ENCODE measurements at regions not wholly inside any gene's neighbourhood (a gene's known extent, or its start where the extent isn't known, plus 50 kb on each side); places are given as distances from the start of the nearest gene placed in this dataset.

GRCh38 chr10:65808687-65809333 is 1117.0 kb upstream of the LRRTM3 start:
- TF ChIP-seq CTCF (IDR thresholded peaks at IDR 0.05; ENCODE audit: low read length) (no peak), EZH2 (IDR thresholded peaks at IDR 0.05; ENCODE audit: borderline replicate concordance, low read length) (no peak)
